GM12864 (cell line): ENCODE measurements at regions not wholly inside any gene's neighbourhood (a gene's known extent, or its start where the extent isn't known, plus 50 kb on each side); places are given as distances from the start of the nearest gene placed in this dataset.

Experiments
- DNase-seq: peaks from one replicate; pipeline ENCODE4 v3.0.0-alpha.2; 2011; ENCODE audit warnings: low read depth
- H3K4me3 ChIP-seq: 2 replicates; pipeline ENCODE4 v1.5.1; 2011; ENCODE audit warnings: mild to moderate bottlenecking, low read depth, low read length, control low read depth
- CTCF ChIP-seq: IDR thresholded peaks from 2 replicates; pipeline ENCODE4 v1.5.1; 2011; ENCODE audit warnings: low read depth, mild to moderate bottlenecking, moderate library complexity, low read length, control low read depth, inconsistent platforms; ENCODE audit errors: missing control alignments

- no peak for TF ChIP-seq CTCF
- DNase-seq: no peak
- H3K4me3 ChIP-seq: no peak overlapping the region
These were observed 221.2 kb downstream of the SETD4 start for GRCh38 chr21:35838987-35839763.

- DNase-seq: no peak
- no peak for TF ChIP-seq CTCF
- H3K4me3 ChIP-seq: no peak overlapping the region
These were observed 222.0 kb downstream of the SETD4 start for GRCh38 chr21:35838350-35838749.

- DNase-seq: no peak
- H3K4me3 ChIP-seq: no peak overlapping the region
- TF ChIP-seq CTCF: no peak
These were observed 226.3 kb downstream of the SETD4 start for GRCh38 chr21:35833991-35834390.

GRCh38 chr21:35833388-35833787 is 226.9 kb downstream of the SETD4 start:
- no peak for TF ChIP-seq CTCF
- no peak overlapping the region for H3K4me3 ChIP-seq
- DNase-seq: no peak

- no peak for TF ChIP-seq CTCF
These were observed 229.1 kb downstream of the SETD4 start for GRCh38 chr21:35831230-35831629.

GRCh38 chr21:35829067-35829466 is 231.3 kb downstream of the SETD4 start:
- DNase-seq: no peak
- TF ChIP-seq CTCF: no peak
- H3K4me3 ChIP-seq: no peak overlapping the region

More at GRCh38 chr21:35831230-35831629, 229.1 kb downstream of the SETD4 start:
- no peak overlapping the region for H3K4me3 ChIP-seq
- DNase-seq: no peak

- no peak for DNase-seq
- no peak overlapping the region for H3K4me3 ChIP-seq
- no peak for TF ChIP-seq CTCF
These were observed 232.2 kb downstream of the SETD4 start for GRCh38 chr21:35828161-35828560.
